ENCODE measurements at regions not wholly inside any gene's neighbourhood (a gene's known extent, or its start where the extent isn't known, plus 50 kb on each side); places are given as distances from the start of the nearest gene placed in this dataset.

DNA sequence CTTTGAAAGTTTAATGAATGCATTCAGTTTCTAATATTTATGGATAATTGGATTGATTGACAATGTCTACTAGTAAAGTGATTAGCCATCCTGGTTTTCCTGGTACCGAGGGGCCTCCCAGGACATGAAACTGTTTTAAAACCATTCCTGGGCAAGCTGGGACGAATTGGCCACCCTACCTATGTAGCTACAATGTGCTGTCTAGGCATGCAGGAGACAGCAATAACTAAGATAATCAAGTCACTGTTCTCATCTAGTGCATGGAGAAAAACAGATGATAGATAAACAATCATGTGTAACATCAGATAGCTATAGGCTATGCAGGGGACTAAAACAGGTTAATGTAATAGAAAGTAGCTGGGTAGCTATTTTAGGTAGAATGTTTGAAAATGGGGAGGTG, 67.1 kb downstream of the PMAIP1 start:
- Histone ChIP-seq H3K4me1 (peaks cover 6% of the 10 kb centered on the region), H3K4me3 (no peak overlapping the region), H3K36me3 (no peaks in the 10 kb centered on the region), H3K9me3 (no peaks in the 10 kb centered on the region), H3K27ac (no peak overlapping the region), H3K27me3 (no peaks in the 10 kb centered on the region)
- TF ChIP-seq POLR2A (IDR thresholded peaks at IDR 0.05) (no peak), CTCF (IDR thresholded peaks at IDR 0.05) (no peak), POLR2AphosphoS5 (IDR thresholded peaks at IDR 0.05; ENCODE audit: insufficient read depth in 1 of 2, low read depth in 1 of 2) (no peak)
- intact Hi-C loops (cut with DNase I) = no loop called here
- no peak for DNase-seq (ENCODE audit: extremely low spot score in 2 of 2)

- DNase-seq (ENCODE audit: extremely low spot score in 2 of 2) = no peak
- TF ChIP-seq POLR2AphosphoS5 (IDR thresholded peaks at IDR 0.05; ENCODE audit: insufficient read depth in 1 of 2, low read depth in 1 of 2) = no peak
- Histone ChIP-seq H3K4me3 (no peak overlapping the region), H3K9me3 (no peaks in the 10 kb centered on the region), H3K4me1 (no peaks in the 10 kb centered on the region), H3K27ac (no peak overlapping the region), H3K36me3 (no peaks in the 10 kb centered on the region), H3K27me3 (no peaks in the 10 kb centered on the region)
- intact Hi-C loops (cut with DNase I) = no loop called here
These were observed 63.4 kb downstream of the PMAIP1 start for GRCh38 chr18:59963229-59963628.

DNA sequence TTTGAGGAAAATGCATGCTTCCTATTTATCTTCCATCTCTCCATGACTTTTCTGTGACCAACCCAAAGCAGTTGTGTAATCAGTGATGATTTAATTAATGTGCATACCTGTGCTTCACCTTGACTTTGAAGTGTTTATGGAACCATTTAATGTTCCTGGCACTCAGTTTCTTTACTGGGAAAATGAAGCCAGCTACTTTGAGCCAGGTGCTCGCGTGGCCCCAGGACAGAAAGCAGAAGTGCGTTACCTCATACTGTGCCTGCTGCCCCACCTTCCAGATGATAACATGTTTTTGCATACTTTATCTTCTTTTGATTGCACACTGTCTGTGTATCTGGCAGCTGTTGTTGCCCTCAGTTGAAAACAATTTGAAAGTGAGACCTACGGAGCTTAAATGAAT, 61.3 kb downstream of the PMAIP1 start:
- intact Hi-C loops (cut with DNase I) = no loop called here
- TF ChIP-seq POLR2AphosphoS5 (IDR thresholded peaks at IDR 0.05; ENCODE audit: insufficient read depth in 1 of 2, low read depth in 1 of 2) = peak in 1 of 2 donors; percentile 44
- no peak for TF ChIP-seq CTCF (IDR thresholded peaks at IDR 0.05)
- H3K27ac ChIP-seq = no peak overlapping the region
- no peak overlapping the region for H3K4me3 ChIP-seq
- H3K36me3 ChIP-seq = no peaks in the 10 kb centered on the region
- H3K27me3 ChIP-seq = no peaks in the 10 kb centered on the region
- H3K9me3 ChIP-seq = no peaks in the 10 kb centered on the region
- no peak for DNase-seq (ENCODE audit: extremely low spot score in 2 of 2)
- H3K4me1 ChIP-seq = no peaks in the 10 kb centered on the region

GRCh38 chr18:59960272-59960671, 60.5 kb downstream of the PMAIP1 start:
- intact Hi-C loops (cut with DNase I) = no loop called here

DNA sequence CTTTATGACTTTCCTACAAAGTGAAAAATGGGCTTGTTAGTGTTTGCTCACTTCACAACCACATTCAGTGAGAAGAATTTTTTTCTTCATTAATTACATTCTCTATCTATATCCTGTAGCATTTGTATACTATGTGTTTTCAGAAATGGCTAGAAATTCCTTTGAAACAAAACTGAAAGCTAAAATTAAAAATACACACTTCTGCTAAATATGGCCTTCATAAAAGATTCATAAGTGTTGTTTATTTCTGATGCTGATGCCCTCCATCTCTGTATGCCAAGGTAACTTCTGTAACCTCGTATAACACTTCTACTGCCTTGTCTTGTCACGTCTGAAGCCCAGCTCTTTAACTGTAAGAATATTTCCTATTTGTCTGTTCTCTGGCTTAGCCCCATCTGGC, 59.8 kb downstream of the PMAIP1 start:
- Histone ChIP-seq H3K9me3 (no peaks in the 10 kb centered on the region), H3K27me3 (no peaks in the 10 kb centered on the region), H3K27ac (no peak overlapping the region), H3K36me3 (no peaks in the 10 kb centered on the region), H3K4me1 (no peaks in the 10 kb centered on the region), H3K4me3 (no peak overlapping the region)
- no peak for TF ChIP-seq POLR2AphosphoS5 (IDR thresholded peaks at IDR 0.05; ENCODE audit: insufficient read depth in 1 of 2, low read depth in 1 of 2)
- TF ChIP-seq POLR2A (IDR thresholded peaks at IDR 0.05) = no peak
- TF ChIP-seq CTCF (IDR thresholded peaks at IDR 0.05) = no peak
- DNase-seq (ENCODE audit: extremely low spot score in 2 of 2) = no peak
- intact Hi-C loops (cut with DNase I) = no loop called here

More at GRCh38 chr18:59960272-59960671, 60.5 kb downstream of the PMAIP1 start:
- no peaks in the 10 kb centered on the region for H3K27me3 ChIP-seq
- no peaks in the 10 kb centered on the region for H3K9me3 ChIP-seq
- H3K36me3 ChIP-seq = no peaks in the 10 kb centered on the region
- no peak for DNase-seq (ENCODE audit: extremely low spot score in 2 of 2)
- no peak overlapping the region for H3K4me3 ChIP-seq
- no peak overlapping the region for H3K27ac ChIP-seq
- H3K4me1 ChIP-seq = no peaks in the 10 kb centered on the region
- TF ChIP-seq CTCF (IDR thresholded peaks at IDR 0.05) (no peak), POLR2A (IDR thresholded peaks at IDR 0.05) (no peak), POLR2AphosphoS5 (IDR thresholded peaks at IDR 0.05; ENCODE audit: insufficient read depth in 1 of 2, low read depth in 1 of 2) (no peak)

- H3K27ac ChIP-seq = no peak overlapping the region
- no peaks in the 10 kb centered on the region for H3K36me3 ChIP-seq
- no peaks in the 10 kb centered on the region for H3K27me3 ChIP-seq
- no peaks in the 10 kb centered on the region for H3K9me3 ChIP-seq
- no peak overlapping the region for H3K4me3 ChIP-seq
- no peaks in the 10 kb centered on the region for H3K4me1 ChIP-seq
- intact Hi-C loops (cut with DNase I) = no loop called here
- no peak for DNase-seq (ENCODE audit: extremely low spot score in 2 of 2)
- TF ChIP-seq CTCF (IDR thresholded peaks at IDR 0.05) = no peak
- TF ChIP-seq POLR2A (IDR thresholded peaks at IDR 0.05) = no peak
- TF ChIP-seq POLR2AphosphoS5 (IDR thresholded peaks at IDR 0.05; ENCODE audit: insufficient read depth in 1 of 2, low read depth in 1 of 2) = no peak
These were observed 59.3 kb downstream of the PMAIP1 start for GRCh38 chr18:59959073-59959472.

Measured in vagina (tissue), 2 donors.